ENCODE measurements at regions not wholly inside any gene's neighbourhood (a gene's known extent, or its start where the extent isn't known, plus 50 kb on each side); places are given as distances from the start of the nearest gene placed in this dataset.

GRCh38 chr13:88303605-88304004 lies 632.4 kb downstream of the SLITRK5 start:
- no peaks in the 10 kb centered on the region for H3K9me2 ChIP-seq (replicated peaks; ENCODE audit: insufficient read depth)
- H3K27ac ChIP-seq = no peak overlapping the region
- no peaks in the 10 kb centered on the region for H3K4me1 ChIP-seq (ENCODE audit: insufficient read depth)
- no peaks in the 10 kb centered on the region for H3K27me3 ChIP-seq
- no peaks in the 10 kb centered on the region for H3K36me3 ChIP-seq (replicated peaks; ENCODE audit: insufficient read depth, low read depth)
- H4K20me1 ChIP-seq (ENCODE audit: insufficient read depth, poor library complexity, severe bottlenecking) = no peaks in the 10 kb centered on the region
- no peak overlapping the region for H3K4me2 ChIP-seq
- DNase-seq (ENCODE audit: low spot score) = no peak
- H3K4me3 ChIP-seq = no peak overlapping the region
- no peak overlapping the region for H2AFZ ChIP-seq
- no peaks in the 10 kb centered on the region for H3K9me3 ChIP-seq (ENCODE audit: low read depth)
- no peak for TF ChIP-seq CTCF (IDR thresholded peaks at IDR 0.05; ENCODE audit: poor library complexity)
- no peak for TF ChIP-seq EZH2 (IDR thresholded peaks at IDR 0.05; ENCODE audit: borderline replicate concordance)
- TF ChIP-seq EZH2phosphoT487 (IDR thresholded peaks at IDR 0.05; ENCODE audit: low read depth, severe bottlenecking, unreplicated experiment) = no peak
- 88% methylated on average over 4 of the region's 4 CpGs for WGBS (ENCODE audit: low lambda C conversion rate, missing lambda C conversion rate)
- no peaks in the 10 kb centered on the region for H3K79me2 ChIP-seq

- Histone ChIP-seq H3K27me3 (no peaks in the 10 kb centered on the region), H3K27ac (no peak overlapping the region), H3K4me1 (ENCODE audit: insufficient read depth) (no peaks in the 10 kb centered on the region), H3K79me2 (no peaks in the 10 kb centered on the region), H2AFZ (no peak overlapping the region), H3K4me2 (no peak overlapping the region), H3K4me3 (no peak overlapping the region), H4K20me1 (ENCODE audit: insufficient read depth, poor library complexity, severe bottlenecking) (no peaks in the 10 kb centered on the region), H3K9me3 (ENCODE audit: low read depth) (no peaks in the 10 kb centered on the region), H3K9me2 (replicated peaks; ENCODE audit: insufficient read depth) (no peaks in the 10 kb centered on the region), H3K36me3 (replicated peaks; ENCODE audit: insufficient read depth, low read depth) (no peaks in the 10 kb centered on the region)
- 68% methylated on average over 1 of the region's 1 CpG for WGBS (ENCODE audit: low lambda C conversion rate, missing lambda C conversion rate)
- TF ChIP-seq EZH2phosphoT487 (IDR thresholded peaks at IDR 0.05; ENCODE audit: low read depth, severe bottlenecking, unreplicated experiment) (no peak), EZH2 (IDR thresholded peaks at IDR 0.05; ENCODE audit: borderline replicate concordance) (no peak), CTCF (IDR thresholded peaks at IDR 0.05; ENCODE audit: poor library complexity) (no peak)
- DNase-seq (ENCODE audit: low spot score) = no peak
Observed at GRCh38 chr13:88314496-88314895, 643.3 kb downstream of the SLITRK5 start.

GRCh38 chr13:88329066-88329465 lies 657.9 kb downstream of the SLITRK5 start:
- H3K79me2 ChIP-seq = no peaks in the 10 kb centered on the region
- WGBS (ENCODE audit: low lambda C conversion rate, missing lambda C conversion rate) = 58% methylated on average over 3 of the region's 3 CpGs

More at GRCh38 chr13:88329066-88329465, 657.9 kb downstream of the SLITRK5 start:
- H3K4me3 ChIP-seq = no peak overlapping the region
- no peak overlapping the region for H3K27ac ChIP-seq
- no peaks in the 10 kb centered on the region for H4K20me1 ChIP-seq (ENCODE audit: insufficient read depth, poor library complexity, severe bottlenecking)
- H3K27me3 ChIP-seq = no peaks in the 10 kb centered on the region
- no peak overlapping the region for H3K4me2 ChIP-seq
- no peaks in the 10 kb centered on the region for H3K4me1 ChIP-seq (ENCODE audit: insufficient read depth)
- DNase-seq (ENCODE audit: low spot score) = no peak
- no peaks in the 10 kb centered on the region for H3K9me2 ChIP-seq (replicated peaks; ENCODE audit: insufficient read depth)
- H3K36me3 ChIP-seq (replicated peaks; ENCODE audit: insufficient read depth, low read depth) = no peaks in the 10 kb centered on the region
- no peaks in the 10 kb centered on the region for H3K9me3 ChIP-seq (ENCODE audit: low read depth)
- TF ChIP-seq CTCF (IDR thresholded peaks at IDR 0.05; ENCODE audit: poor library complexity) (no peak), EZH2 (IDR thresholded peaks at IDR 0.05; ENCODE audit: borderline replicate concordance) (no peak), EZH2phosphoT487 (IDR thresholded peaks at IDR 0.05; ENCODE audit: low read depth, severe bottlenecking, unreplicated experiment) (no peak)
- H2AFZ ChIP-seq = no peak overlapping the region
